Right hindlimb (tissue), 1 donor: ENCODE measurements at regions not wholly inside any gene's neighbourhood (a gene's known extent, or its start where the extent isn't known, plus 50 kb on each side); places are given as distances from the start of the nearest gene placed in this dataset.

Source experiments
- DNase-seq: peaks from one replicate; pipeline ENCODE4 v3.0.0-alpha.2; 2018

DNA sequence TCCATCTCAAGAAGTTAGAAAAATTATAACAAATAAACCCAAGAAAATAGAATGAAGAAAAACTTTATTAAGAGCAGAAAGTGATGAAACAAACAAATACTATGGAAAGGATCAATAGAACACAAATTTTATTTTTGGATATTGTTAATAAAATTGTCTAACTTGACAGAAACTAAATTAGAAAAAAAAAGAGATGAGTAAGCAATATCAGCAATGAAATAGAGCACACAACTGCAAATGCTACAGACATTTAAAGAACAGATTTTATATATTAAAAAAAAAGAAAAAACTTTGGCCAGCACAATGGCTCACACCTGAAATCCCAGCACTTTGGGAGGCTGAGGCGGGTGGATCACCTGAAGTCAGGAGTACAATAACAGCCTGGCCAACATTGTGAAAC is 628.0 kb downstream of the EPHA7 start:
- DNase-seq, result no peak

DNA sequence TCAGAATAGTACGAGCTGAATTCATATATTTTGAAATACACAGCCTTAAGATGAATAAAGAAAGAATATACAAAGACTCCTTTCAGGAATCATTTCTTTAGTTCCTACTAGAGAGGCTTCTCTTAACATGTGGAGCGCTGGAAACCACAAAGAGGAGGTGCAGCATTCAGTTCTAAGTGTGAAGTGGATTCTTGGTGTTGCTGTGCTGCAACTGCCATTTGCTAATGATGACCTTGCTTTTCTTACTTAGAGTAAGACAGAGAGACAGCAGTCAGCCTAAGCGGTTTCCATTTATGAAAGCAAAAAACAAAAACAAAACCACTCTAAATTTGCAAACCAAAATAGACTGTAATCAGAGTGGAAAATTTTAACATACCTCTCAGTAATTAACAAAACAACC is 629.0 kb downstream of the EPHA7 start:
- DNase-seq, result no peak

DNA sequence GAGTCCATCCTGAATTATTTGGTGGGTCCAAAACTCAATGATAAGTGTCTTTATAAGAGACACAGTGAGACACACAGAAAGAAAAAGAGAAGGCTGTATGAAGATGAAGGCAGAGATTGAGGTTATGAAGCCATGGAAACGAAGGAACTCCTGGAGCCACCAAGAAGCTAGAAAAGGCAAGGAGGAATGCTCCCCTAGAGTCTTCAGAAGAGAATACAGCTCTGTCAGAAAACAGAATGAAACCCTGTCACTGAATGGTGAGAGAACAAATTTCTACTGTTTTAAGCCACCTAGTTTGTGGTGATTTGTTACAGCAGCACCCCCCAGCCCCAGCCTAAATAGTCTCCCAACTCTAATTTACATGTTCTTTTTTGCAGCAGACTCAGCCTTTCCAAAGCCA is 635.1 kb downstream of the EPHA7 start:
- DNase-seq, result no peak

DNA sequence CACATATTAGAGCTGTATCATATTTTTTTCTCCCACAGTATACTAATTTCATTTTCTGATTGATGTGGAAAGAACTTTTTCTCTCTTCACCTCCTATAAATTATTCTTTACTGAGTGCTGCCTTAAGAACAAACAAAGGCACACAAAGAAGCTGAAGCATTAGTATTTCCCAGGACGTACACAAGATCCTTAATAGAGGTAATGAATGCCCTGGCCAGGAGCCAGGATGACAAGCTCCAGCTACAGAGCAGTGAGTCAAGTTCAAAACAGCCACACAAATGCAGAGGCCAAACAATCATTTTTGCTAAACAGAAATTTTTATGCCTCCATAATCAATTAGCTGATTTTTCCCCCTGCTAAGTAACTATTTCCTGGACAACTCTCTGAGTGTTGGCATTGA is 639.6 kb downstream of the EPHA7 start:
- DNase-seq, result peak; percentile 33

DNA sequence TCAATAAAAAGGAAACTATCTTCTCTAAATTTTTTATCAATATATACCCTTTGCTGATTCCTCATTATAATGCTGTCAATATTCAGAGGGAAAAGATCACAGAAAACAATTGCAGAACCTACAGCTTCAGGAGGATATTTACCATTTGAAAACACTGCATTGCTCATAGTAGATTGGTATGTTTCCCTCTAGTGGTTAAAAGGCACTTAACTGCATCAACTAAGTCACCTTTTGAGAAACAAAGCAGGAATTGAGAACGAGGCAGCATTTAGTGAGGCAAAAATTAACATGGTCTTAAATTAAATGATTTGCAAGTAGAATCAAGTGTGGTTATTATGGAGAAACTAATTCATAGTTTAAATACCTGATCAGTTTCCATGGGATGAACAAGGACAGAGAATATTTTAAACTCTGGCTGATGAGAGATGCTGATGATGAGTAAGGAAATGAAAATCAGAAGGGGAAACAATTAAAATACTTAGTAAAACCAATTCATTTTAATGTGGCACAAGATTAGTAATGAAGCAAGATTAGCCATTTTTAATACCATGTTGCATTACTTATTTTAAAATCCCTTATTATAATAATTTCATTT is 642.1 kb downstream of the EPHA7 start:
- DNase-seq, result no peak

DNA sequence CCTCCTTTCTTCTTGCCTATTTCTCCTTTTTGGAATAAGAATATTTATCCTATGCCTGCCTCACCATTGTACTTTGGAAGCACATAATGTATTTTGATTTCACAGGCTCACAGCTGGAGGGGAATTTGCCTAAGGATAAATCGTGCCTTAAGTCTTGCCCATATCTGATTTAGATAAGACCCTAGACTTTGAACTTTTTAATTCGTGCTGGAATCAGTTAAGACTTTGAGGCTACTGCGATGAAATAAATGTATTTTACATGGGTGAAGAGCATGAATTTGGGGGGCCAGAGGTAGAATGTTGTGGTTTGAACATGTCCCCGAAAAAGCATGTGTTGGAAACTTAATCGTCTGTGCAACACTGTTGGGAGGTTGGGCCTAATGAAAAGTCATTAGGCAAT is 648.8 kb downstream of the EPHA7 start:
- no peak for DNase-seq

DNA sequence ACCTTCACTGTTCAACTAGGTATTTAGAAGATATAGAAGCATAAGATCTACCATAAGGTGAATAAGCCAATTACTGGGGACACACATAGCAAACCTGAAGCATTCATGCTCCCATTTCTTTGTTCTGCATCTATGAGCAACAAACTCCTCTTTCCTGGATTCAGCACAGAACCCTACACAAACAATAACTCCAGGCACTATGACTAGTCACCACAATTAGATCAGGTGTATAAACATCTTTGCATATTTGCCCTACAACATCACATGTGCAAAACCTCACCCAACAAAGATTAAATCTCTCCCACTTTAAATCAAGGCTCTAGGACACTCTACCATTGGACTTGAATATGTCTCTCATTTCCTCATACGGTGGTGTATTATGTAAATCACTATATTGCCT is 652.3 kb downstream of the EPHA7 start:
- DNase-seq, result no peak

DNA sequence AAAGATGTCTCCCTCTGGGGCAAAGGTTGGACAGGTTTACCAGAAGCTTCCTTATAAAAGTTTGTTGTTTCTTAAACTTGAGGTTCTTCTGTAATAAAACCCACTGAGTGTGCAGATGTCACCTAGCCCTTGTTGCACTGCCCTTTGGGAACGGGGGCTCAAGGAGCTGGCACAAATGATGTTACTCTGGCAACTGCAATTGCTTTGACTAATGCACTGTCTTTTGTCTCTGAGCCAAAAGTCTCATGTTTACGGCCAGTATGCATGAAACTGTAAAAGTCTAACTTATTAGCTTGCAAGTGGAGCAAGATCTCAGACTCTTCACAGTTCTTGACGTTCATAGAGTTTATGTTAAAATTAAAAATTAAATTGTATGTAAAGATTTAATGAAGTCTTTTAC is 655.7 kb downstream of the EPHA7 start:
- no peak for DNase-seq

DNA sequence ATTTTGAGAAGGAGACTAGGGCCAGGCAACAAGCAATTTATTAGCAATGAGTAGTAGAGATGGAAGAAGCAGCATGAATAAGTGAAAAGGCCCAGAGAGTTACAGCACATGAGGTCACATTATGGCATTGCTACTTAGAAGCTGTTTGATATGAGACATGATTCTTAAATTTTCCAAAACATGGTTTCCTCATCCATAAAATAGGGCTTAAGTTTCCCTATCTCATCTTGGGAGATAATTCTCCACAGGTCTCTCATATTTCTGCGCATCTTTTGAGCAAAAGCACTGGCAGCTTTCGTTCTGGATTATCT is 656.1 kb downstream of the EPHA7 start:
- no peak for DNase-seq

DNA sequence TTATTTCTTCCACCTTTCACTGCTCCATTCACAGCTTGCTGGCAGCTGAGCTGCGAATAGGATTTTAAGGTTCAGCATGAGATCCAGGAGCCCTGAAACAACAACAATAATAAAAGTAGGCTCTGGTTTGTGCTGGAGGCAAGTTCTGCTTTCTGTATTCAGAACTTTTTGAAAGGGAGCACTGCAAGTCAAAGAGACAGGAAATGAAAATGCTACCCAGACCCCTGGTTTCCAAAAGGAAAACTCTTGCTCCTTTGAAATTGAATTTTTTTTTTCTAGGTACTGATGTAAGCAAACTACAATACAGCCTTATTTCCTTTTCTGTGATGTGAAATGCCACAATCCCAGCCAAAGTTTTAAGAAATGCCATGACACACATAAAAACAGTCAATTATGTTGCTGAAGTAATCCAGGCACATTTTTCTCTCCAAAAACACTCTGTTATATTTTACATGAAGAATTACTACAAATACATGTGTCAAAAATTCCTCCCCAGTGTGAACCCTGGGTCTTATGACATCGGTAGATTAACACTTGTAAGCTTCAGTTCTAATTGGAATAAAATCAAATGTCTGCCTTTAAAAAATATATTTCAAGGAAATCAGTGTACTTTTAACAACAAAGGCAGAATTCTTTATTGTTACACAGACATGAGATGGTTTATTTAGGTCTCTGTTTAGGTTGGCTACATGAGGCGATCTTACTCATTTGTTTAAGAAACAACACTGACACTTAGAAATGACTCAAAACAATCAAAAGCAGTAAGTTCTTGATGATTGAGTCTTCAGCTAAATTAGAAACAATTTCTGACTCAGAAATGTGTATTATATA is 656.7 kb downstream of the EPHA7 start:
- DNase-seq, result no peak

DNA sequence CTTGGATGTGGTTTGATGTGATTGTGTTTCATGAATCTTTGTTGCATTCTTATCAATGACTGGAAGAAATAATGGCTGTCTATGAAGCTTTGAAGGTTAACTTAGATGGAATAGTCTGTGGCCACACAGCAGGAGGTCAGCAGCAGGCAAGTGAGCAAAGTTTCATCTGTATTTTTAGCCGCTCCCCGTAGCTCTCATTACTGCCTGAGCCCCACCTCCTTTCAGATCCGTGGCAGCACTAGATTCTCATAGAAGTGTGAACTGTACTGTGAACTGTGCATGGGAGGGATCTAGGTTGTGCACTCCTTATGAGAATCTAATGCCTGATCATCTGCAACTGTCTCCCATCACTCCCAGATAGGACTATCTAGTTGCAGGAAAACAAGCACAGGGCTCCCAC is 660.2 kb downstream of the EPHA7 start:
- DNase-seq, result no peak

DNA sequence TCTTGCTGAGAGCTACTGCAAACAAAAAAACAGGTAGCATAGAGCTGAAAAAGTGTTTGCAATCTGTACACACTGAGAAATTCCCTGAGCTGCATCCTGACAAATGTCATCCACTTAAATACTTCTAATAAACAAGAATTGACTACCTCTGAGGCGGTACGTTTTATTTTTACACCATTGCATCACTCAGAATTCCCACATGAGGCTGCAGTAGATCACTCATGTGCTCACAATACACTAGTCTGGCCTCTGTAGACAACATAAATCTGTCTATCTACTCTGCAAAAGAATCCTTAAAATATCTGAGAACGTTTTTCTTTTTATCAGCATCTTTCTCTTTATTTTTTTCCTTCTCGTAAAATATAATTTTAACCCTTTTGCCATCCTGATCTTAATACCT is 661.4 kb downstream of the EPHA7 start:
- no peak for DNase-seq

DNA sequence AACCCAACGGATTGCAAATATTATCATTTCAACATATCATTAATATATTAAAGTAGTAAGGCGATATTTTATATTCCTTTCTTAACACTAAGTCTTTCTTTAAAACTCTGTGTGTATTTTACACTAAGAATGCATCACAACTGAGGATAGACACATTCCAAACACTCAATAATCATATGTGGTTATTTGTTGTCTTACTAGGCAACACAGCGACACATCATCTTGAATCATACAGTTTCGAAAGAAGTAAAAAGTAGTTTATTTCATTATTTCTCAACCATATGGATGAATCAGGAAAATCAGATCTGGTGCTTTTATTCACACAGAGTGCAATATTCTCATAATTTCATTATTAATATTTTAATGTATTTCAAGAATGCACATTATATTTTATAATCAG is 662.4 kb downstream of the EPHA7 start:
- DNase-seq, result no peak

DNA sequence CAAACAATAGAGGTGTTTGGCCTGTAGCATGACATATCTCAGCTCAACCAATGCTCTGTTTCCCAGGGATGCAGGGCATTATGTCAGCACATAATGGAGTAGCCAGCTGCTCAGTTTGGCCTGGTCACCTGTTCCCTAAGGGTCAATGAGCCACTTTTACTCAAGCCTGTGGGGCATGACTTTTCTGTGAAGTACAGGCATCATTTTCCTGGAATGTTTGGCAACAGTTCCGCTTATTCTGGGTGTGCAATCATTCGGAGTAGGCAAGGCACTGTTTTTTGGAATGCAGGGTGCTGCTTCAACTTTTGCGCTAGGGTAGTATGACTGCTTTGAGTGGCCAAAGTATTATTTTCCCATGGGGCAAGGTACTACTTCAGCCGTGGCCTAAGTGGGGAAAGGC is 665.4 kb downstream of the EPHA7 start:
- DNase-seq, result no peak

DNA sequence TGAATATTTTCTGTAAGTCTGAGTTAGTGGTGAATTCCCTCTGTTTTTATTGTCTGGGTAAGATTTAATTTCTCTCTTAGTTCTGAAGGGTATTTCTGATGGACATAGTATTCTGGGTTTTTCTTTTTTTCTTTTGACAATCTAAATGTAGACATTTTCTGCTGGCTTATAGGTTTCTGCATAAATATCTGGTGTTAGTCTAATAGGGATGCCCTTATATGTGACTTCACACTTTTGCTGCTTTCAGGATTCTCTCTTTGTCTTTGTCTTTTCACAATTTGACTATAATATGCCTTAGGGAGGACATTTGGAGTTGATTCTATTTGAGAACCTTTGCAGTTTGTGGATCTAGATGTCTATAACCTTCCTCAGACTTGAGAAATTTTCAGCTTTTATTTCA is 667.2 kb downstream of the EPHA7 start:
- no peak for DNase-seq

DNA sequence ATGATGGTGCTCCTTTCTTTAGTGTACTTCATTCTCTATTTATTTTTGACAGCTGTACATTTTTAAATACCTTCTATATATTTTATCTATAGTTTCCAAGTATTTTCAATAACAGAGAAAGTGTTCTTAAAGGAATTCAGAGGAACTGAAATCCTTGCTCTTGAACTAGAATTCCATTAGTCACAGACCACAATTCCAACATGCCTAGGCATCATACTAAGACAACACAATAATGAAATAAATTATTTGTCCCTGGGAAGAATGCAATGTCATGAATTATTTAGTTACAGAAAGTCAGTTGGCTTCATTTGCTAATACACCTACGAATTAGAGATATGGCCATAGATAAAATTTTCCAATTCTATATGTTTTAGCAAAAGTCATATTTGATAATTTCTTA is 671.2 kb downstream of the EPHA7 start:
- DNase-seq, result no peak

DNA sequence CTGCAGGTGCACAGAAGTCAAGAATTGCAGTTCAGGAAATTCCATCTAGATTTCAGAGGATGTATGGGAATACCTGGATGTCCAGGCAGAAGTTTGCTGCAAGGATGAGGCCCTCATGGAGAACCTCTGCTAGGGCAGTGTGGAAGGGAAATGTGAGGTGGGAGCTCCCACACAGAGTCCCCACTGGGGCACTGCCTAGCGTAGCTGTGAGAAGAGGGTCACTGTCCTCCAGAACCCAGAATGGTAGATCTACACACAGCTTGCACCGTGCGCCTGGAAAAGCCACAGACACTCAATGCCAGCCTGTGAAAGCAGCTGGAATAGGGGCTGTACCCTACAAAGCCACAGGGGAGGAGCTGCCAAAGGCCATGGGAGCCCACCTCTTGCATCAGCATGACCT is 681.4 kb downstream of the EPHA7 start:
- DNase-seq, result no peak

DNA sequence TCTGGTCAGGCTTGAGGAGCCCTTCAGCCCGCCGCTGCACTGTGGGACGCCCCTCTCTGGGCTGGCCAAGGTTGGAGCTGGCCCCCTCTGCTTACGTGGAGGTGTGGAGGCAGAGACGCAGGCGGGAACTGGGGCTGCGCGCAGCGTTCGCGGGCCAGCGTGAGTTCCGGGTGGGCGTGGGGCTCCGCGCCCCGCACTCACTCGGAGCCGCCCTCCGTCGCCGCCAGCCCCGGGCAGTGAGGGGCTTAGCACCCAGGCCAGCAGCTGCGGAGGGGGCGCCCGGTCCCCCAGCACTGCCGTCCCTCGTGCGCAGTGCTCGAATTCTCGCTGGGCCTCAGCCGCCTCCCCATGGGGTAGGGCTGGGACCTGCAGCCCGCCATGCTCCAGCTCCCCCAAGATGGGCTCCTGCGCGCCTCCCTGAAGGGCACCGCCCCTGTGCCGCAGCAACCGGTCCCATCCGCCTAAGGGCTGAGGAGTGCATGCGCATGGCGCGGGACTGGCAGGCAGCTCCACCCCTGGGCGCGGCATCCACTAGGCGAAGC is 695.9 kb downstream of the EPHA7 start:
- DNase-seq, result no peak

DNA sequence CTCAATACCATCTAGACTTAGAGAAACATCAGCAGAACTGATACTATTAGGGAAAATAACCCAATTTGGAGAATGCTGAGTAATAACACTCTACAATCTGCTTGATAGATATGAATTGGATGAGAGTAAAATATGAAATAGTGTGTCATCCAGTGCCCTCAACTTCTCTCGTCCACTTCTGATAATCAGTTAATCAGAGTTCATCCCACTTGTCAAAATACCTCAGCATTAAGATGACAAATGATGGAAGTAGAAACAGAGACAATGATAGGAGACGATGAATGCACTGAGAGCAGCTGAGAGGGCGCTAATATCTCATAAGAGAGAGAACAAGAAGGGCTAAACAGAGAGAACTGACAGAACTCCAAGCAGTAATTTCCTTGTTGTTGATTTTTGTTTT is 699.6 kb downstream of the EPHA7 start:
- DNase-seq, result no peak

DNA sequence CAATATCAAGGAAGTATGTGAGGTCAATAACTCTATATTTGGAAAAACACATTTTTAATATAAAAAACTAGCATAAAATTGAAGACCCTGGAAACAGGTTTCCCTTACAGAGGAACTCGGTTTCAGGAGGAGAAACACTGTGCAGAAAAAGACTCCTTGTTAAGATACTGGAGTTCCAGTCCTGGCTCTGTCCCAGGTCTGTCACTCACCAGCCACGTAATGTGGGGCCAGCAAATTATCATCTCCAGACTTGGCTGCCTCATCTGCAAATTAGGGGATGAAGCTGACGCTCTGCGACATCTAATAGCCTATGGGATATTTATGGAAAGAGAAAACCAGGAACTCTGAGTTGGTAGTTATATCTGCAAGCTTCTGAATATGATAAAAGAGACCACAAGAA is 702.7 kb downstream of the EPHA7 start:
- DNase-seq, result no peak

DNA sequence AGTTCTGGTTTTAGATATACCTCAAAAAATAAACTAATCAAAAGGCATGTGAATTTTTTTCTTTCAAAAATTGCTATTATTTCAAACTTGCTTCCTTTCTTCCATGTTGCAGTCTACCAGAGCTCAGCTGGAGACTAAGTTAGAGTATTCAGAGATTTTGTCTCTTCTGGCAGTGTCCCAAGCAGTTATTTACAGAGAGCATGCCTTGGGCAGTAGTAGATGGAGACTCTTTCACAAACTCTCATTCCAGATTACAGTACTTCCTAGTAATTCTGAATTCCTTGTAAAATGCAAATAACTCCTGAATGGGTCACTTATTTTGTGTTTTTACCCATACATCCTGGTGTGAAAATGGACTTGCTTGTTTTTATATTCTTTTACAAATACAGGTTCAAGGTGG is 703.4 kb downstream of the EPHA7 start:
- DNase-seq, result no peak

DNA sequence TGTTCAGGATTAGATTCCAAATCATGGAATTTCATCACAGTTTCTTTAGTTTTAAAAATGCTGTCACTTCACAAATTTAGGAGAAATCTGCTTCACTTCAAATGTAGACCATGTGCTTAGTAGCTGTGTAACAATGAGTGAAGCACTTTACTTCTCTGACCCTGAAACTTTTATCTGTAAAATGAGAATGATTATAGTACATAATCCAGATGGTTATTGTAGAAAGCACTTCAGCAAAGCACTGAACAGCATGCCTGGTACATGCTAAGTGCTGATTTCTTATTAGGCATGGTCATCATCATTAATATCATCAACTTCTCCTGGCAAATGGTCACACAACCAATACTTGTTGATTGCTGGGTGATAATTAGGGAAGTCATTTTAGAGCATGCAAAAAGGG is 705.0 kb downstream of the EPHA7 start:
- DNase-seq, result no peak

DNA sequence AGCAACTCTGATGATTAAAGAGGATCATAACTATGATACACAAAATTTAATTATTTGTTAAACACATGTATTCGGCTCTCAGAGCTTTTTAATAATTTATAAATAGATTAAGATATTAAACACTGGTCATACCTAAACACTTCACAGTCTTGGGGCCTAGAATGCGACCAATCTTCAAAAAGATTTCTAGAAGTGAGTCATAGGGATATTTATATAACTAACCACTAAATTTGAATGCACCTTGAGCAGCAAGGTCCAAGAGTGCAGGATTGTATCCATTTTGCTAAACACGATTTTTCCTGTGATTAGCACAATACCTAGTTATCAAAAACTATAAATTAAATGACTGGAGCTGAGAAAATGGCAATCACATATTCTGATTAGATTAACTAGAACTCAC is 709.3 kb downstream of the EPHA7 start:
- DNase-seq, result no peak

DNA sequence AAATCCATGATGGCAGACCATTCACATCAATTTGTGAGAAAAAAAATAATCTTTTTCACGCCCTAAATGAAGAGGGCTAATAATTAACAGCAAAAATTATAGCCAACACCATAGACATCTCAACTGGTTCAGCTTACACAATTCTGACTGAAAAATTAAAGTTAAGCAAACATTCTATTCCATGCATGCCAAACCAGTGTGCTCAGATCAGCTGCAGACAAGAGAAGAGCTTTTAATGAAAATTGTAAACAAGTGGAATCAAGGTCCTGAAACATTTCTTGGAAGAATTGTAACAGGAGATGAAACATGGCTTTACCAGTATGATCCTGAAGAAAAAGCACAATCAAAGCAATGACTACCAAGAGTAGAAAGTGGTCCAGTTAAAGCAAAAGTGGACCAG is 710.4 kb downstream of the EPHA7 start:
- DNase-seq, result no peak

DNA sequence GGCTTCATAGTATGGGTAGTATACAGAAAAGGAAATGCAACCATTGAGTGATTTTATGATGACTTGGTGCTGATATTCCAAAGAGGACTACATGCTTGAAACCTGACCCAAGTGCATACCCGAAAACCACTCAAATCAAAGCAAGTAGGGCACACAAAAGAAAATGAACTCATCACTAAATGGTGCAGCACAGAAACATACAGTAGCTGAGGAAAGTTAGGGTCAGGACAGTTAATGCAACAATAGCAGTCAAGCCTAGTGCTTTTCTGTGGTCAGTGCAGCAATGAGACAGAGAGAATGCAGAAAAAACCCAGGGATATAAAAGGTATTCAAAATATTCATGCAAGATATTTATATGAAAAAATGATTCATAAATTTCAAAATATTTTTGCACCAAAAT is 711.1 kb downstream of the EPHA7 start:
- no peak for DNase-seq
